Ramos (cell line): ENCODE measurements at regions not wholly inside any gene's neighbourhood (a gene's known extent, or its start where the extent isn't known, plus 50 kb on each side); places are given as distances from the start of the nearest gene placed in this dataset.
"Not testable (repeated sequence)": the region's sequence is repeated elsewhere in the genome, so short reads cannot be mapped to it uniquely, and the experiment has no call there.

Experiments
- in situ Hi-C: fragments of 300-500 bp; cut with MboI; formaldehyde crosslinking; loops from one replicate; pipeline ENCODE4 v1.14.3; 2022; ENCODE audit warnings: low sequenced_read_pairs; ENCODE audit not compliant: unreplicated experiment

GRCh38 chr11:98600103-98600502, 420.6 kb upstream of the CNTN5 start:
- in situ Hi-C loops: no loop called here

GRCh38 chr11:98600786-98601773, 419.7 kb upstream of the CNTN5 start:
- in situ Hi-C loops: no loop called here

GRCh38 chr11:98616098-98616655, 404.6 kb upstream of the CNTN5 start:
- in situ Hi-C loops: no loop called here

GRCh38 chr11:98621767-98622166, 399.0 kb upstream of the CNTN5 start:
- in situ Hi-C loops: no loop called here

- in situ Hi-C loops: no loop called here
Measured at GRCh38 chr11:98625526-98625925, 395.2 kb upstream of the CNTN5 start.

- in situ Hi-C loops: no loop called here
Measured at GRCh38 chr11:98630736-98631135, 390.0 kb upstream of the CNTN5 start.

GRCh38 chr11:98657711-98658110, 363.0 kb upstream of the CNTN5 start:
- in situ Hi-C loops: no loop called here

- in situ Hi-C loops: no loop called here
Measured at GRCh38 chr11:98659431-98659830, 361.3 kb upstream of the CNTN5 start.

GRCh38 chr11:98674390-98674789, 346.4 kb upstream of the CNTN5 start:
- in situ Hi-C loops: no loop called here

- in situ Hi-C loops: no loop called here
Measured at GRCh38 chr11:98679673-98680072, 341.1 kb upstream of the CNTN5 start.

GRCh38 chr11:98701541-98701940, 319.2 kb upstream of the CNTN5 start:
- in situ Hi-C loops: no loop called here

GRCh38 chr11:98703779-98704556, 316.8 kb upstream of the CNTN5 start:
- in situ Hi-C loops: no loop called here

GRCh38 chr11:98710026-98710425, 310.7 kb upstream of the CNTN5 start:
- in situ Hi-C loops: no loop called here

- in situ Hi-C loops: no loop called here
Measured at GRCh38 chr11:98710986-98711385, 309.8 kb upstream of the CNTN5 start.

- in situ Hi-C loops: no loop called here
Measured at GRCh38 chr11:98720951-98721350, 299.8 kb upstream of the CNTN5 start.

- in situ Hi-C loops: no loop called here
Measured at GRCh38 chr11:98725471-98725870, 295.3 kb upstream of the CNTN5 start.

GRCh38 chr11:98728421-98728820, 292.3 kb upstream of the CNTN5 start:
- in situ Hi-C loops: no loop called here

GRCh38 chr11:98729118-98729517, 291.6 kb upstream of the CNTN5 start:
- in situ Hi-C loops: no loop called here

- in situ Hi-C loops: no loop called here
Measured at GRCh38 chr11:98732947-98733346, 287.8 kb upstream of the CNTN5 start.

GRCh38 chr11:98733378-98733777, 287.4 kb upstream of the CNTN5 start:
- in situ Hi-C loops: not testable (repeated sequence)

- in situ Hi-C loops: no loop called here
Measured at GRCh38 chr11:98734686-98735085, 286.1 kb upstream of the CNTN5 start.
